Right hindlimb (tissue), 1 donor: ENCODE measurements at regions not wholly inside any gene's neighbourhood (a gene's known extent, or its start where the extent isn't known, plus 50 kb on each side); places are given as distances from the start of the nearest gene placed in this dataset.
"Not testable (repeated sequence)": the region's sequence is repeated elsewhere in the genome, so short reads cannot be mapped to it uniquely, and the experiment has no call there.

Experiments
- DNase-seq: peaks from one replicate; pipeline ENCODE4 v3.0.0-alpha.2; 2018

DNA sequence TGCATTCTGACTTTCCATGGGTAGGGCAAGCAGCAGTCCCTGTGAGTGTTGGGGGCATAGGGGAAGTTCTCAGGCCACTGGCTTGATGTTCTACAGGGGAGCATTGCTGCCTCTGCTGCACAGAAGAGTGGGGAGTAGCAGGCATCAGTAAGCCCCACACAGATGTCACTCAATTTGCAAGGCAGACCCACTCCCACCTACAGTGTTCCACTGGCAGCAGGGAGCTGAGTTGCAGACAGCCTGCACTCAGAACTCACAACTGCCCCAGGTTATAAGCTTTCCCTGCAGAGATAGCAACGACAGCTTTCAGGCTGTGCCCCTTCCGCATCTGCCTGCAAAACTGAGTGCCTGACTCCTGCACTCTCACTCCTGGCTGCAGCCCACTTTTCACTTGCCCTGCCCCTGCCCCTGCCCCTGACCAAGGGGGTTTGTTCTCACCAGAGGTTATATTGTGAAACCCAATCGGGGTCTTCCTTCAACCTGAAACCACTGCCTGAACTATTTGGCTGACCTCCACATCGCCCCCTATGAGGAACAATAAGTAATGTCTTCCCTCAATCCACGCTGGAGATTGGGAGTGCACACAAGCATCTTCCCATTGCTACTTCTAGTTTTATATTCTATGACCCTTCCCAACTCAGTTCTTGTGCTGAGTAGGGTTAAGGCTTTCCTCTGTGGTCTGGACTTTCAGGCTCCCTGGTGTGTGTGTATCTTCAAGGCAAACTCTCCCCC, 227.4 kb upstream of the CXorf51B start:
- no peak for DNase-seq

DNA sequence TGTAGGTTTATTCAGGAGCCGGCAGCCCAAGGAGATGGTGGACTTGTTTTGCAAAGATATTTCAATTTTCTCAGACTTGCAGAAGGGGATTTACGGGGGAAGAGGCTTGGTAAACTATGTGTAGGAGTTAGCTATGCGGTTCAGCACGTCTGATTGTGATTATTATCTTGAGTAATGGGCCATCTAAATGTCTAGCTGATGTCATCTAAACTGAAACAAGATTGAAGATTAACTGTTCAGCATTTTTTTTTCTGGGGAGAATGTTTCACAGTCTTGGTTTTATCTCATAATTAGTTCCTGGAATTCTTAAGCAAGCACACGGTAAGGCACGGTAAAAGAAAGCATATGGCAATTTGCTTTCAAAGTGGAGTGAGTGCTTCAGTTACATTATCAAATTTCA, 207.3 kb upstream of the CXorf51B start:
- DNase-seq = no peak

DNA sequence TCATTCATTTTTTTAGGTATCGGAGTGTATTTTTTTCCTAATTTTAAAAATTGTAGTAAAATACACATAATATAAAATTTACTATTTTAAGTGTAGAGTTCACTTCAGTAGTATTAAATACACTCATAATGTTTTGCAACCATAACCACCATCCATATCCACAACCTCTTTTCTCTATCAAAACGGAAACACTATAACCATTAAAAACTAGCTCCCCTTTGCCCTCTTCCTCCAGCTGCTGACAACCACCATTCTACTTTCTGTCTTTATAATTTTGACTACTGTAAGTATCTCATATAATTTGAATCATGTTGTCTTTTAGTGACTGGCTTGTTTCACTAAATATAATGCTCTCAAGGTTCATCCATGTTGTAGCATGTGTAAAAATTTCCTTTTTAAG, 205.4 kb upstream of the CXorf51B start:
- no peak for DNase-seq

DNA sequence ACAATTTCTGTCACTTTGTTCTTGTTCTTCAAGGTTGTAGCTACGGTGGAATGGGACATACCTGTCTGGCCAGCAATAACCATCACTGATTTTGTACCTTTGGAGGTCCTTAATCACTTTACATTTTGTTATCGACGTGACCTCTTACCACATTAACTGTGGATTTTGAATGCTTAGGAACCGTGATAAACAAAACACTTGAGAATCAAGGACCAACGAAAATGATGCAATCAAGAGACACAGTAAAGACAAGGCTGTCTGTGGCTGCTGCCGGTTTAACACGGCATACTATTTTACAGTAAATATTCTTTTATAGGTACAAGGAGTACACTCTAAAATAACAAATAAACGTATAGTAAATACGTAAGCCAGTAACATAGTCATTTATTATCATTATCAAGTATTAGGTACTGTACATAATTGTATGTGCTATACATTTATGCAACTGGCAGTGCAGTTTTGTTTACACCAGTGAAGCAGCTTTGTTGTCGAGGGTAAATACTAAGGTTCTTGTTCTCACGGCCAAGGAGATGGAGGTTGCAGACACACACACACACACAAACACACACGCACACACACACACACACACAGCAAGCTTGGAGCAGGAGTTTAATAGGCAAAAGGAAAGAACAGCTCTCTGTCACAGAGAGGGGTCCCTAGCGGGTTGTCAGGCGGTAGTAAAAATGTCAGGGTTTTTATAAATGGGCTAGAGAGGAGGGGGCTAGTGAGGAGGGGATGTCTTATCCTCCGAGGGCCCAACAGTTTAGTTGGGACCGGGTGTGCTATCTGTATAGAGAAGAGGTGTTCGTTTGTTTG, 194.7 kb upstream of the CXorf51B start:
- DNase-seq = no peak

DNA sequence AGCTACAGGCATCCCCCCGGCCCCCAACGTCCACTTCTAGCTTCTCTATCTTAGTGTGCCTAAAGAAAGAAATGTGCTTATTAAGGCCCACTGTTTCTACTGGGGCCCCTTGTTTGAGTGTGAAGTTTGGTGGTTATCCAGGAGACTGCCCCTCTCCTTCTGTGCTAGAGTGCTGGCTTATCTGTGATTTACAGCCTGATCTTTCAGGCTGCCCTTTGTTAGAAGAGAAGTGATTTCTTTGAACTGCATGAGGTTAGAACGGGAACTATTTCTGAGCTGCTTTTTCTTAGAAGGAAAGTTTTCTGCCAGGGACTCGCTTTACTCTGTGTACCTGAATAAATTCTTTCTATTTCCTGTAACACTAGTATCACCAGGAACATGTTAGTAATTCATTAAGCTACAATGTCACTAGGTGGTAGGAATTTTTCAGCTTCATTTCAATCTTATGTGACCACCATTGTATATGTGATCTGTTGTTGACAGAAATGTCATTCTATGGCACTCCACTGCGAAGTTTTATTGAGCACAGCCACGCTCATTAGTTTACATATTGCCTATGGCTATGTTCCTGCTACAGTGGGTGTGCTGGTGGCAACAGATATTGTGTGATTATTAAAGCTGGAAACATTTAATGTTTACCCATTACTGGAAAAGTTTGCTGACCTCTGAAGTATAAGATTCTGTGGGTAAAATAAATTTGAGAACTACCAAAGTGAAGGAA, 193.8 kb upstream of the CXorf51B start:
- DNase-seq = no peak

DNA sequence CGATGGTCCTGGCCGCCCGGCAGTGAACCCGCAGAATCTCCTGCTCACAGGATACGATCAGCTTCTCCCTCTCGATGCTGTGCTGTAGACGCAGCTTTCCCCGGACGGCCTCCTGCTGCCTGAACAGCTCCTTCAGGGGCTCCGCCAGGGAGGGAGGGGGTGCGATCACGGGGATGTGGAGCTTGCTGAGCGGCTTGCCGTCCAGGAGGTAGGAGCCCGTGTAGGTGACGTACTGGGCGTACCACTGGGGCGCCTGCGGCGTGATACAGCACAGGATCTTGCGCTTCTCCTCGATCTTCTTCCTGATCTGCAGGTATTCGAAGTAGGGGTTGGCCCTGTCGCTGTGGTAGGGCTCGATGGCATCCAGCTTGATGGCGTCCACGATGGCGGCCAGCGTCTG, 189.6 kb upstream of the CXorf51B start:
- not testable (repeated sequence) for DNase-seq

DNA sequence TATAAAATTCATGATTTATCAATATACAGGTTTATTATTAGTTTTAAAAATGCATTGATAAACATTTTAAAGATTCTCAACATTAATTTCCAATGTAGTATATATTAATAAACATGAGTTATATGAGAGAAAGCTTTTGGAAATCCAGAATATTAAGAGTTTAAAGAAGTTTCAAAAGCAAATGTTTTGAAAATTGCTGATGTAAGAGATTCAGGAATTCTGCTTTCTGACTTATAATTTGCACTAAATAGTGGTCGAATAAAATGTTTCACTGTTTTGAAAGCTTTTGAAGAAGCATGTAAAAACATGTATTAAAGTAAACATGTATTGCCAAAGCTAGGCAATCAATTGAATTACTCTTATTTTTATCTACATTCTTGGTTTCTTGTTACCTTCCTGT, 151.2 kb upstream of the CXorf51B start:
- no peak for DNase-seq

DNA sequence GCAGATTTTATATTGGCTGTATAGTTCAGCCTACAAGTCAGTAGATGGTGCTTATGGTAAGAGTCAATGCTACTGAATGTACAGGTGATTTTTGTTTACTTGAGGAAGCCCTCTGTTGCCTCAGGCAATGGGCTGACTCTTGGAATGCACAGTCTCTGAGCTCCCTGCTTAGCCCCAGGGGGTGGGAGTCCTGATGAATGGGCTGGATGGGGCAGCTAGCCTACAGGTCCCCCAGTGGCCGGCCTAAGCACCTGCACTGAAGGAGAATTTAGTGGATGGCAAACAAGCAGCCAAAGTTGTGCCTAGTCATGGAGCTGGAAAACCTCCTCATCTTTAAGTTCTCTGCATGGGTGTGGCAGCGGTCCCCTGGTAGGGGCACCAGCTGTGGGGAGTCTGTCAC, 101.8 kb upstream of the CXorf51B start:
- DNase-seq = peak; percentile 5

DNA sequence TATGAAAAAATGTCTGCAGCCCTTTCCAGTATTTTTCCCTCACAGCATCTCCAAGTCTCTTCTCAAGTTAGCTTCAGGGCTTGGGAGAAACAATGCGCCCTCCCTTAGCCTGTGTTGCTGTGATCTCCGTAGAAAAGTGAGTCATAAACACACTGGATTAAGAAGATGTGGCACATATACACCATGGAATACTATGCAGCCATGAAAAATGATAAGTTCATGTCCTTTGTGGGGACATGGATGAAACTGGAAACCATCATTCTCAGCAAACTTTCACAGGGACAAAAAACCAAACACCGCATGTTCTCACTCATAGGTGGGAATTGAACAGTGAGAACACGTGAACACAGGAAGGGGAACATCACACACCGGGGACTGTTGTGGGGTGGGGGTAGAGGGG, 100.7 kb upstream of the CXorf51B start:
- DNase-seq = not testable (repeated sequence)

DNA sequence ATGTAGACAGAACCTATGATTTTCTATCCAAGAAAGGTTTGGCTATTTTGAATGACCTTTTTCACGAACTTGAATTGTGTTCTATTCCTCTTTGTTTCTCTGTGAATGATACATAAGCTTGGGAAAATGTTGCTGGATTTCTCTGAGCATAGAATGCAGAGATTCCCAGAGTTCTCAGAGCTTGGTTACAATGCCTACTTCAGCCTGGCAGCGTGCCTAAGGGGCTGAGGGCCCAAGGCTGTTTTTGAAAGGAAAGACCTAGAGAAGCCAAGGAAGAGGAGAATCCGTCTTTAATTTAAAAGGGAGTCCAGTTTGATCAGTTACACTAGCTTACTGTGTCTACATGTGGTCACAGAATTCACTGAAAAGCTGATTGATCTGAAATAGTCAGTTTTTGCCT, 55.3 kb upstream of the CXorf51B start:
- no peak for DNase-seq

DNA sequence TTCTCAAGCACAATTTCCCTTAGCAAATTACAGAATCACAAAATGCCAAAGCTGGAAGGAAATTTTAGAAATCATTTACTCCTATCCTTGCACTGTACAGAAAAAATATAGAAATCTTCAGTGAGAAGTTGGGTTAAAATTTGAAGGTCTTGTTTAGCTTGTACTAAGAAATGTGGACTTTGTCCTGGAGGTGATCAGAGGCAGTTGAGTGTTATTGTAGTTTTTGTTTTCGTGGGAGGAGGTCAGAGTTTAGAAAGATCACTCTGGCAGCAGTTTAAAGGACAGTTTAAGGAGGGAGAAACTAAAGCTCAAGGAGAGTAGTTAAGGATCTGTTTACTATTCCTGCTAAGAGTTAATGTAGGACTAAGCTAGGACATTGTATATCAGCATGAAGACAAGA, 54.4 kb upstream of the CXorf51B start:
- DNase-seq = no peak
